ENCODE measurements at regions not wholly inside any gene's neighbourhood (a gene's known extent, or its start where the extent isn't known, plus 50 kb on each side); places are given as distances from the start of the nearest gene placed in this dataset.

- Histone ChIP-seq H3K4me2 (ENCODE audit: control insufficient read depth, insufficient read depth) (no peak overlapping the region), H3K9me3 (replicated peaks; ENCODE audit: control insufficient read depth, insufficient read depth, low read length) (no peaks in the 10 kb centered on the region), H2AFZ (ENCODE audit: control insufficient read depth, low read depth, low read length) (no peak overlapping the region), H3K79me2 (ENCODE audit: control insufficient read depth, insufficient read depth, low read length) (no peaks in the 10 kb centered on the region), H3K4me1 (ENCODE audit: control insufficient read depth, insufficient read depth, low read length) (no peaks in the 10 kb centered on the region), H3K36me3 (ENCODE audit: control insufficient read depth in 2 of 2, insufficient read depth in 2 of 2, low read length in 1 of 2) (no peaks in the 10 kb centered on the region), H4K20me1 (ENCODE audit: control insufficient read depth, insufficient read depth) (no peaks in the 10 kb centered on the region), H3K9ac (ENCODE audit: control insufficient read depth, insufficient read depth, low read length) (no peak overlapping the region), H3K27ac (ENCODE audit: control insufficient read depth, insufficient read depth) (no peak overlapping the region), H3K4me3 (no peak overlapping the region), H3K27me3 (replicated peaks in 1 of 2; ENCODE audit: control insufficient read depth in 2 of 2, insufficient read depth in 2 of 2, low read length in 1 of 2) (no peaks in the 10 kb centered on the region)
- FAIRE-seq: no peak
- SMC1A ChIA-PET (ENCODE audit: uncharacterized antibody, unreplicated experiment): no interaction called here
- BruUV-seq (replicated peaks): no TSS peak
- CTCF ChIA-PET: no interaction called here
- no peak for ATAC-seq
- intact Hi-C loops (cut with micrococcal nuclease; ENCODE audit: unreplicated experiment): no loop called here
- 52% methylated on average over 5 of the region's 5 CpGs for WGBS (ENCODE audit: insufficient coverage, insufficient replicate concordance, low lambda C conversion rate, missing lambda C conversion rate)
- POLR2A ChIA-PET: no interaction called here
- in situ Hi-C loops (cut with MboI): no loop called here
- no peak for DNase-seq (ENCODE audit: low read depth, low spot score)
- RAD21 ChIA-PET (ENCODE audit: unreplicated experiment): no interaction called here
- TF ChIP-seq EED (IDR thresholded peaks at IDR 0.05; ENCODE audit: low read depth) (no peak), STAT3 (IDR thresholded peaks at IDR 0.05; ENCODE audit: low read depth, low read length) (no peak), NFIC (IDR thresholded peaks at IDR 0.05; ENCODE audit: low read depth, low read length) (no peak), IKZF2 (IDR thresholded peaks at IDR 0.05) (no peak), BRCA1 (IDR thresholded peaks at IDR 0.05; ENCODE audit: low read depth, low read length) (no peak), CEBPZ (IDR thresholded peaks at IDR 0.05; ENCODE audit: low read depth, low read length) (no peak), E4F1 (IDR thresholded peaks at IDR 0.05; ENCODE audit: borderline replicate concordance, partially characterized antibody) (no peak), JUNB (IDR thresholded peaks at IDR 0.05) (no peak), BCL11A (IDR thresholded peaks at IDR 0.05; ENCODE audit: low read depth, low read length) (no peak), MTA3 (IDR thresholded peaks at IDR 0.05; ENCODE audit: borderline replicate concordance, low read length) (no peak), TCF7 (IDR thresholded peaks at IDR 0.05; ENCODE audit: borderline replicate concordance) (no peak), CUX1 (IDR thresholded peaks at IDR 0.05; ENCODE audit: insufficient replicate concordance, low read depth, low read length) (no peak), CREM (IDR thresholded peaks at IDR 0.05; ENCODE audit: low read depth) (no peak)
Measured at GRCh38 chr5:110034056-110034600, 344.4 kb downstream of the MAN2A1 start.

Measured in GM12878 (cell line).